B cell (primary cell): ENCODE measurements at regions not wholly inside any gene's neighbourhood (a gene's known extent, or its start where the extent isn't known, plus 50 kb on each side); places are given as distances from the start of the nearest gene placed in this dataset.

Source experiments
- ATAC-seq: fragments of 200-7000 bp; cut with Tn5 transposase; one replicate; pipeline ENCODE4 v1.10.0; 2021; ENCODE audit warnings: low read depth, mild to moderate bottlenecking, moderate number of reproducible peaks, moderate library complexity
- CTCF ChIA-PET: fragments of 350-600 bp; sonication (Branson Sonifier 250); formaldehyde crosslinking; loops from one replicate; lab custom pipeline; 2021; ENCODE audit warnings: antibody characterized with exemption, inconsistent platforms; lab: Charles Lee
- POLR2A ChIA-PET: fragments of 350-600 bp; sonication (Branson Sonifier 250); formaldehyde crosslinking; loops from one replicate; lab custom pipeline; 2021; ENCODE audit warnings: antibody characterized with exemption; lab: Charles Lee
- DNase-seq: peaks from one replicate; pipeline ENCODE4 v3.0.0; 2013
- H2AFZ ChIP-seq: 2 replicates; pipeline ENCODE4 v1.6.1; 2012; ENCODE audit warnings: mild to moderate bottlenecking, low read depth, low read length; ENCODE audit not compliant: insufficient read depth, poor library complexity, severe bottlenecking
- H3K27ac ChIP-seq, 2 donors: 1 replicate in 1 of 2; 2 replicates in 1 of 2; pipeline ENCODE4 v1.5.1; 2012 to 2013; ENCODE audit warnings: low read length in 2 of 2, mild to moderate bottlenecking in 2 of 2, moderate library complexity in 1 of 2
- H3K27me3 ChIP-seq, 4 experiments: fragments of 200-600 bp in 1 of 4; sonication (generic) in 1 of 4; replicated peaks in 1 of 4; 1 replicate in 2 of 4; 2 replicates in 2 of 4; pipeline versions ENCODE4 v1.6.1 to v1.7.0; 2013 to 2016; ENCODE audit warnings: low read length in 3 of 4, mild to moderate bottlenecking in 2 of 4, mixed read lengths in 1 of 4, moderate library complexity in 1 of 4; ENCODE audit not compliant: insufficient read depth in 4 of 4, control insufficient read depth in 3 of 4; ENCODE audit errors: control extremely low read depth in 1 of 4
- H3K36me3 ChIP-seq, 2 experiments: replicated peaks in 1 of 2; 1 replicate in 1 of 2; 2 replicates in 1 of 2; pipeline versions ENCODE4 v1.6.1 to v1.7.1; 2013; ENCODE audit warnings: low read length in 1 of 2; ENCODE audit not compliant: insufficient read depth in 2 of 2, control insufficient read depth in 1 of 2; ENCODE audit errors: control extremely low read depth in 1 of 2, extremely low read depth in 1 of 2
- H3K4me1 ChIP-seq, 2 donors: fragments of 200-600 bp in 1 of 2; sonication (generic) in 1 of 2; 1 replicate in 1 of 2; 2 replicates in 1 of 2; pipeline versions ENCODE4 v1.5.1 to v1.6.1; 2013 to 2017; ENCODE audit warnings: low read length in 2 of 2; ENCODE audit not compliant: control insufficient read depth in 2 of 2, insufficient read depth in 2 of 2
- H3K4me2 ChIP-seq: replicated peaks from 2 replicates; pipeline ENCODE3; 2012; ENCODE audit warnings: mild to moderate bottlenecking, low read depth, low read length; ENCODE audit not compliant: poor library complexity, severe bottlenecking
- H3K4me3 ChIP-seq, 5 experiments: fragments of 200-600 bp in 1 of 5; sonication (generic) in 1 of 5; 1 replicate in 3 of 5; 2 replicates in 2 of 5; pipeline versions ENCODE4 v1.5.1 to v1.7.0; 2011 to 2016; ENCODE audit warnings: low read length in 4 of 5, mild to moderate bottlenecking in 4 of 5, low read depth in 2 of 5, control low read depth in 1 of 5, moderate library complexity in 1 of 5; ENCODE audit not compliant: insufficient read depth in 1 of 5; ENCODE audit errors: control extremely low read depth in 1 of 5, extremely low read depth in 1 of 5
- H3K79me2 ChIP-seq: fragments of 200-600 bp; sonication (generic); one replicate; pipeline ENCODE4 v1.6.0; 2016; ENCODE audit warnings: low read length; ENCODE audit not compliant: control insufficient read depth, insufficient read depth
- H3K9ac ChIP-seq: fragments of 200-600 bp; sonication (generic); 2 replicates; pipeline ENCODE4 v1.6.1; 2017; ENCODE audit warnings: mild to moderate bottlenecking, low read length, moderate library complexity
- H3K9me3 ChIP-seq, 3 donors: one replicate each; pipeline versions ENCODE4 v1.6.1 to v1.7.1; 2013; ENCODE audit warnings: low read length in 2 of 3; ENCODE audit not compliant: control insufficient read depth in 2 of 3, insufficient read depth in 1 of 3; ENCODE audit errors: control extremely low read depth in 1 of 3
- H4K20me1 ChIP-seq: 2 replicates; pipeline ENCODE4 v1.6.0; 2012; ENCODE audit warnings: mild to moderate bottlenecking, low read length; ENCODE audit not compliant: insufficient read depth, control insufficient read depth, poor library complexity, severe bottlenecking
- H3K27ac Mint-ChIP-seq: one replicate; pipeline ENCODE4 v1.8.0; 2021; ENCODE audit warnings: mixed read lengths
- H3K27me3 Mint-ChIP-seq: one replicate; pipeline ENCODE4 v1.8.0; 2021; ENCODE audit warnings: mixed read lengths
- H3K4me1 Mint-ChIP-seq: one replicate; pipeline ENCODE4 v1.8.0; 2021; ENCODE audit warnings: mixed read lengths
- H3K4me3 Mint-ChIP-seq: one replicate; pipeline ENCODE4 v1.8.0; 2021; ENCODE audit warnings: mixed read lengths
- H3K9me3 Mint-ChIP-seq: one replicate; pipeline ENCODE4 v1.8.0; 2022; ENCODE audit warnings: mixed read lengths; ENCODE audit not compliant: insufficient read depth
- EZH2 ChIP-seq: IDR thresholded peaks from 2 replicates; pipeline ENCODE4 v1.6.1; 2012; ENCODE audit warnings: borderline replicate concordance, low read depth, mild to moderate bottlenecking, moderate library complexity, low read length; ENCODE audit not compliant: insufficient read depth, poor library complexity, severe bottlenecking
- WGBS: methylation state at CpG from one replicate; pipeline ENCODE4 v1.1.5; 2013; ENCODE audit warnings: missing lambda C conversion rate; ENCODE audit not compliant: insufficient coverage; 5-methylcytosine and 5-hydroxymethylcytosine counted together
- intact Hi-C: fragments of 100-400 bp; cut with micrococcal nuclease; formaldehyde crosslinking; loops from one replicate; pipeline ENCODE4 v1.10.0; 2022
- TF ChIP-seq, protein P1 (sequence below): fragments of 200-600 bp; IDR thresholded peaks from one replicate; pipeline ENCODE4 v1.8.0; 2022; ENCODE audit warnings: antibody characterized with exemption, mild to moderate bottlenecking

DNA sequence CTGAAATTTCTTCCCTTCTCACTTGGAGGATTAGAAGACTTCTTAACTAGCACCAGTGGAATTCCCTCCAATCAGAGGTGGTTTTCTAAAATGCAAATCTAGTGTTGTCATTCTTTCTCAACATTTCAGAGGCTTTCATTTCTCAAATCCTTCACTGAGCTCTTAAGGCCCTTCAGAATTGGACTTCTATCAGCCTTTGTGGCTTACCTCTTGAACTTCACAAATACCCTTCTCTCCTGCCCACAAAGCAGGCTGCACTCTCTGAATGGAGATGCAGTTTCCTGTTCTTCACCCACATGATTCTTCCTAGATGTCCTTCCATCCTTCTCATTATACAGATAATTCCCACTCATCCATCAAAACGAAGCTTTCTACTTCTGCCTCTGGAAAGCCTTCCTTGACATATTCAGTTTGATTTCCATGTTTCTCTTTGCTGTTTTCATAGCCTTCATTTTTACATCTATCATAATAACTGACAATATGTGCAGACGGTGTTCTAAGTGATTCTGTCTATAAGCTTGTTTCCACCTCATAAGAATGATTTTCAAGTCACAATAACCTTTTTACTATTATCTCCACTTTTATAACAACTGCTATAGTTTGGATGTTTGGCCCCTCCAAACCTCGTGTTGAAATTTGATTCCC lies 123.1 kb upstream of the GPR12 start:
- peaks cover 20% of the 10 kb centered on the region for H3K27me3 Mint-ChIP-seq
- CTCF ChIA-PET = no interaction called here
- Histone ChIP-seq H3K4me2 (no peak overlapping the region), H3K27me3 (peaks cover 0 to 14% (median 1%) of the 10 kb centered on the region in 4 experiments), H3K4me1 (no peaks in the 10 kb centered on the region), H4K20me1 (no peaks in the 10 kb centered on the region), H3K79me2 (no peaks in the 10 kb centered on the region), H2AFZ (no peak overlapping the region), H3K9ac (no peak overlapping the region), H3K27ac (no peak overlapping the region), H3K36me3 (no peaks in the 10 kb centered on the region), H3K9me3 (peaks cover 0 to 4% (median 0%) of the 10 kb centered on the region in 3 donors), H3K4me3 (no peak overlapping the region)
- H3K4me1 Mint-ChIP-seq = no peaks in the 10 kb centered on the region
- H3K9me3 Mint-ChIP-seq = no peaks in the 10 kb centered on the region
- no peak for TF ChIP-seq EZH2
- TF ChIP-seq, protein P1, sequence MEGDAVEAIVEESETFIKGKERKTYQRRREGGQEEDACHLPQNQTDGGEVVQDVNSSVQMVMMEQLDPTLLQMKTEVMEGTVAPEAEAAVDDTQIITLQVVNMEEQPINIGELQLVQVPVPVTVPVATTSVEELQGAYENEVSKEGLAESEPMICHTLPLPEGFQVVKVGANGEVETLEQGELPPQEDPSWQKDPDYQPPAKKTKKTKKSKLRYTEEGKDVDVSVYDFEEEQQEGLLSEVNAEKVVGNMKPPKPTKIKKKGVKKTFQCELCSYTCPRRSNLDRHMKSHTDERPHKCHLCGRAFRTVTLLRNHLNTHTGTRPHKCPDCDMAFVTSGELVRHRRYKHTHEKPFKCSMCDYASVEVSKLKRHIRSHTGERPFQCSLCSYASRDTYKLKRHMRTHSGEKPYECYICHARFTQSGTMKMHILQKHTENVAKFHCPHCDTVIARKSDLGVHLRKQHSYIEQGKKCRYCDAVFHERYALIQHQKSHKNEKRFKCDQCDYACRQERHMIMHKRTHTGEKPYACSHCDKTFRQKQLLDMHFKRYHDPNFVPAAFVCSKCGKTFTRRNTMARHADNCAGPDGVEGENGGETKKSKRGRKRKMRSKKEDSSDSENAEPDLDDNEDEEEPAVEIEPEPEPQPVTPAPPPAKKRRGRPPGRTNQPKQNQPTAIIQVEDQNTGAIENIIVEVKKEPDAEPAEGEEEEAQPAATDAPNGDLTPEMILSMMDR = no peak
- DNase-seq (no peak), ATAC-seq (no peak)
- 40% methylated on average over 1 of the region's 3 CpGs for WGBS
- POLR2A ChIA-PET = no interaction called here
- H3K4me3 Mint-ChIP-seq = no peak overlapping the region
- intact Hi-C loops = no loop called here
- H3K27ac Mint-ChIP-seq = no peak overlapping the region

DNA sequence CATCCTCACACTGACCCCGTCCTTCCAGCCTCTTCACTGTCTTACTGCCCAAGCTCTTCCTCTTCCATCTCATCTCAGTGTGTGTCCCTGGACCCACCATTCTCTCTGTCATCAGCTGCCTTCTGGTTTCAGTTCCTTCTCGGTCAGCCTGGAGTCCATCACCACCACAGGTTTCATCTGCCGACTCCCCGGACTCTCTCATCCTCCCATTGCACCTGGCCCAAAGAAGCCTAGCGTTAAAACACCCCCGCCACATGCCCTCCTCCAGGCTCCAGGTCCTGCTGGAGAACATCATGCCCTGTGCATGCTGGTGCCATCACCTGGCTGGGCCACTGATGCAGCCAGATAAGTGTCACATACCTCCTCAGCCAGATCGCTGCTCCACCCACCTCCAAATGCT lies 122.1 kb upstream of the GPR12 start:
- H2AFZ ChIP-seq = no peak overlapping the region
- peaks cover 0 to 8% (median 0%) of the 10 kb centered on the region in 3 donors for H3K9me3 ChIP-seq
- Mint-ChIP-seq H3K4me3 (no peak overlapping the region), H3K4me1 (no peaks in the 10 kb centered on the region), H3K27me3 (peaks cover 20% of the 10 kb centered on the region), H3K27ac (no peak overlapping the region), H3K9me3 (no peaks in the 10 kb centered on the region)
- H3K4me1 ChIP-seq = no peaks in the 10 kb centered on the region
- H3K4me3 ChIP-seq = no peak overlapping the region
- CTCF ChIA-PET = no interaction called here
- ATAC-seq (no peak), DNase-seq (no peak)
- intact Hi-C loops = no loop called here
- no peaks in the 10 kb centered on the region for H3K36me3 ChIP-seq
- TF ChIP-seq, protein P1 = no peak
- no peak for TF ChIP-seq EZH2
- H3K27me3 ChIP-seq = peaks cover 0 to 10% (median 0%) of the 10 kb centered on the region in 4 experiments
- H3K4me2 ChIP-seq = no peak overlapping the region
- no peaks in the 10 kb centered on the region for H3K79me2 ChIP-seq
- 92% methylated on average over 7 of the region's 7 CpGs for WGBS
- H3K9ac ChIP-seq = no peak overlapping the region
- H3K27ac ChIP-seq = no peak overlapping the region
- no peaks in the 10 kb centered on the region for H4K20me1 ChIP-seq
- POLR2A ChIA-PET = no interaction called here
